ENCODE measurements at regions not wholly inside any gene's neighbourhood (a gene's known extent, or its start where the extent isn't known, plus 50 kb on each side); places are given as distances from the start of the nearest gene placed in this dataset.
A peak's percentile ranks its signal among the peaks of the same experiment; 100 is the strongest.

- Histone ChIP-seq H3K9ac (ENCODE audit: low read length) (peak overlapping the region; percentile 8), H3K27me3 (replicated peaks; ENCODE audit: control insufficient read depth, insufficient read depth, low read length) (no peaks in the 10 kb centered on the region), H3K4me3 (ENCODE audit: low read length) (no peak overlapping the region), H3K9me3 (ENCODE audit: control insufficient read depth, low read length) (peaks cover 21% of the 10 kb centered on the region), H3K4me1 (ENCODE audit: control insufficient read depth, insufficient read depth, low read length) (peaks cover 38% of the 10 kb centered on the region), H3K36me3 (ENCODE audit: control insufficient read depth, insufficient read depth, low read length, severe bottlenecking) (no peaks in the 10 kb centered on the region)
- DNase-seq (ENCODE audit: low read depth): no peak
Measured at GRCh38 chrX:34874763-34875162, 67.8 kb upstream of the FAM47B start.

- Histone ChIP-seq H3K9ac (ENCODE audit: low read length) (peak overlapping the region; percentile 8), H3K36me3 (ENCODE audit: control insufficient read depth, insufficient read depth, low read length, severe bottlenecking) (no peaks in the 10 kb centered on the region), H3K27me3 (replicated peaks; ENCODE audit: control insufficient read depth, insufficient read depth, low read length) (no peaks in the 10 kb centered on the region), H3K4me1 (ENCODE audit: control insufficient read depth, insufficient read depth, low read length) (peaks cover 42% of the 10 kb centered on the region), H3K9me3 (ENCODE audit: control insufficient read depth, low read length) (peaks cover 21% of the 10 kb centered on the region), H3K4me3 (ENCODE audit: low read length) (no peak overlapping the region)
- DNase-seq (ENCODE audit: low read depth): peak; percentile 77
Measured at GRCh38 chrX:34875204-34875603, 67.4 kb upstream of the FAM47B start.

GRCh38 chrX:34877436-34877835 lies 65.2 kb upstream of the FAM47B start:
- peak; percentile 52 for DNase-seq (ENCODE audit: low read depth)
- Histone ChIP-seq H3K9me3 (ENCODE audit: control insufficient read depth, low read length) (peaks cover under 1% of the 10 kb centered on the region), H3K4me3 (ENCODE audit: low read length) (peak overlapping the region; percentile 32), H3K36me3 (ENCODE audit: control insufficient read depth, insufficient read depth, low read length, severe bottlenecking) (no peaks in the 10 kb centered on the region), H3K4me1 (ENCODE audit: control insufficient read depth, insufficient read depth, low read length) (peaks cover 47% of the 10 kb centered on the region), H3K9ac (ENCODE audit: low read length) (peak overlapping the region; percentile 17), H3K27me3 (replicated peaks; ENCODE audit: control insufficient read depth, insufficient read depth, low read length) (no peaks in the 10 kb centered on the region)

GRCh38 chrX:34879346-34879745 lies 63.2 kb upstream of the FAM47B start:
- DNase-seq (ENCODE audit: low read depth): no peak
- H3K27me3 ChIP-seq (replicated peaks; ENCODE audit: control insufficient read depth, insufficient read depth, low read length): no peaks in the 10 kb centered on the region
- peaks cover 36% of the 10 kb centered on the region for H3K4me1 ChIP-seq (ENCODE audit: control insufficient read depth, insufficient read depth, low read length)
- H3K9ac ChIP-seq (ENCODE audit: low read length): no peak overlapping the region
- H3K36me3 ChIP-seq (ENCODE audit: control insufficient read depth, insufficient read depth, low read length, severe bottlenecking): no peaks in the 10 kb centered on the region
- no peaks in the 10 kb centered on the region for H3K9me3 ChIP-seq (ENCODE audit: control insufficient read depth, low read length)
- H3K4me3 ChIP-seq (ENCODE audit: low read length): no peak overlapping the region

- no peaks in the 10 kb centered on the region for H3K9me3 ChIP-seq (ENCODE audit: control insufficient read depth, low read length)
- DNase-seq (ENCODE audit: low read depth): no peak
- H3K4me1 ChIP-seq (ENCODE audit: control insufficient read depth, insufficient read depth, low read length): peaks cover 36% of the 10 kb centered on the region
- H3K27me3 ChIP-seq (replicated peaks; ENCODE audit: control insufficient read depth, insufficient read depth, low read length): no peaks in the 10 kb centered on the region
- no peak overlapping the region for H3K4me3 ChIP-seq (ENCODE audit: low read length)
- no peak overlapping the region for H3K9ac ChIP-seq (ENCODE audit: low read length)
- H3K36me3 ChIP-seq (ENCODE audit: control insufficient read depth, insufficient read depth, low read length, severe bottlenecking): no peaks in the 10 kb centered on the region
Measured at GRCh38 chrX:34879886-34880285, 62.7 kb upstream of the FAM47B start.

GRCh38 chrX:34880656-34881055 lies 61.9 kb upstream of the FAM47B start:
- no peaks in the 10 kb centered on the region for H3K36me3 ChIP-seq (ENCODE audit: control insufficient read depth, insufficient read depth, low read length, severe bottlenecking)
- no peak for DNase-seq (ENCODE audit: low read depth)
- peaks cover 35% of the 10 kb centered on the region for H3K4me1 ChIP-seq (ENCODE audit: control insufficient read depth, insufficient read depth, low read length)
- H3K27me3 ChIP-seq (replicated peaks; ENCODE audit: control insufficient read depth, insufficient read depth, low read length): no peaks in the 10 kb centered on the region
- H3K9me3 ChIP-seq (ENCODE audit: control insufficient read depth, low read length): no peaks in the 10 kb centered on the region
- no peak overlapping the region for H3K9ac ChIP-seq (ENCODE audit: low read length)
- H3K4me3 ChIP-seq (ENCODE audit: low read length): no peak overlapping the region

GRCh38 chrX:34881671-34882070 lies 60.9 kb upstream of the FAM47B start:
- Histone ChIP-seq H3K9ac (ENCODE audit: low read length) (no peak overlapping the region), H3K9me3 (ENCODE audit: control insufficient read depth, low read length) (no peaks in the 10 kb centered on the region), H3K4me3 (ENCODE audit: low read length) (no peak overlapping the region), H3K36me3 (ENCODE audit: control insufficient read depth, insufficient read depth, low read length, severe bottlenecking) (no peaks in the 10 kb centered on the region), H3K4me1 (ENCODE audit: control insufficient read depth, insufficient read depth, low read length) (peaks cover 38% of the 10 kb centered on the region), H3K27me3 (replicated peaks; ENCODE audit: control insufficient read depth, insufficient read depth, low read length) (no peaks in the 10 kb centered on the region)
- DNase-seq (ENCODE audit: low read depth): no peak

- H3K36me3 ChIP-seq (ENCODE audit: control insufficient read depth, insufficient read depth, low read length, severe bottlenecking): no peaks in the 10 kb centered on the region
- no peaks in the 10 kb centered on the region for H3K9me3 ChIP-seq (ENCODE audit: control insufficient read depth, low read length)
- H3K4me1 ChIP-seq (ENCODE audit: control insufficient read depth, insufficient read depth, low read length): peaks cover 27% of the 10 kb centered on the region
- peak; percentile 82 for DNase-seq (ENCODE audit: low read depth)
- no peaks in the 10 kb centered on the region for H3K27me3 ChIP-seq (replicated peaks; ENCODE audit: control insufficient read depth, insufficient read depth, low read length)
- H3K4me3 ChIP-seq (ENCODE audit: low read length): no peak overlapping the region
- H3K9ac ChIP-seq (ENCODE audit: low read length): peak overlapping the region; percentile 36
Measured at GRCh38 chrX:34884817-34885216, 57.8 kb upstream of the FAM47B start.

- H3K9ac ChIP-seq (ENCODE audit: low read length): no peak overlapping the region
- H3K36me3 ChIP-seq (ENCODE audit: control insufficient read depth, insufficient read depth, low read length, severe bottlenecking): no peaks in the 10 kb centered on the region
- no peak for DNase-seq (ENCODE audit: low read depth)
Measured at GRCh38 chrX:34886011-34886410, 56.6 kb upstream of the FAM47B start.

GRCh38 chrX:34891391-34891790 lies 51.2 kb upstream of the FAM47B start:
- Histone ChIP-seq H3K9ac (ENCODE audit: low read length) (no peak overlapping the region), H3K4me3 (ENCODE audit: low read length) (no peak overlapping the region), H3K4me1 (ENCODE audit: control insufficient read depth, insufficient read depth, low read length) (no peaks in the 10 kb centered on the region), H3K27me3 (replicated peaks; ENCODE audit: control insufficient read depth, insufficient read depth, low read length) (no peaks in the 10 kb centered on the region), H3K9me3 (ENCODE audit: control insufficient read depth, low read length) (no peaks in the 10 kb centered on the region), H3K36me3 (ENCODE audit: control insufficient read depth, insufficient read depth, low read length, severe bottlenecking) (no peaks in the 10 kb centered on the region)
- DNase-seq (ENCODE audit: low read depth): no peak

More at GRCh38 chrX:34886011-34886410, 56.6 kb upstream of the FAM47B start:
- Histone ChIP-seq H3K9me3 (ENCODE audit: control insufficient read depth, low read length) (no peaks in the 10 kb centered on the region), H3K4me3 (ENCODE audit: low read length) (no peak overlapping the region), H3K4me1 (ENCODE audit: control insufficient read depth, insufficient read depth, low read length) (peaks cover 18% of the 10 kb centered on the region), H3K27me3 (replicated peaks; ENCODE audit: control insufficient read depth, insufficient read depth, low read length) (no peaks in the 10 kb centered on the region)

Measured in adipocyte (in vitro differentiated cells).